ENCODE measurements at regions not wholly inside any gene's neighbourhood (a gene's known extent, or its start where the extent isn't known, plus 50 kb on each side); places are given as distances from the start of the nearest gene placed in this dataset.

DNA sequence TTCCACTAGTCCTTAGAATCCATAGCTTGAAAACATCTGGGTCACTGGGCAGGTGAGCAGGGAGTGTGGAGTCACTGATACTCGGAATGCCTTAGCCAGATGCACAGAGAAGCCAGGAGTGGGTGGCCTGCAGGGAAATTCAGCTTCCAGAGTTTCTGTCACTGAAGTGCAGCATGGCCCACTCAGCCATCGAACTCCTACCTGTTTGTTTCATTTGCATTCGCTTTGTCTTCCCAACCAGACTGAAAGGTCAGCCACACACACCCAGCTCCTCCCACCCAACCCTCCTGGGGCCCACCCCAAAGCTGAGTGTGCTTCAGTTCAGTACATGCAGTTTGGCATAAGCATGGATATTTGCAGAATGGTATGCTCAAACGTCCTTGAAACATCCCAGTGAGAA is 124.5 kb upstream of the ATP10A start:
- no peak overlapping the region for H3K9ac ChIP-seq (ENCODE audit: low read length)
- TF ChIP-seq EZH2phosphoT487 (IDR thresholded peaks at IDR 0.05; ENCODE audit: low read depth) = no peak
- TF ChIP-seq, protein P1, sequence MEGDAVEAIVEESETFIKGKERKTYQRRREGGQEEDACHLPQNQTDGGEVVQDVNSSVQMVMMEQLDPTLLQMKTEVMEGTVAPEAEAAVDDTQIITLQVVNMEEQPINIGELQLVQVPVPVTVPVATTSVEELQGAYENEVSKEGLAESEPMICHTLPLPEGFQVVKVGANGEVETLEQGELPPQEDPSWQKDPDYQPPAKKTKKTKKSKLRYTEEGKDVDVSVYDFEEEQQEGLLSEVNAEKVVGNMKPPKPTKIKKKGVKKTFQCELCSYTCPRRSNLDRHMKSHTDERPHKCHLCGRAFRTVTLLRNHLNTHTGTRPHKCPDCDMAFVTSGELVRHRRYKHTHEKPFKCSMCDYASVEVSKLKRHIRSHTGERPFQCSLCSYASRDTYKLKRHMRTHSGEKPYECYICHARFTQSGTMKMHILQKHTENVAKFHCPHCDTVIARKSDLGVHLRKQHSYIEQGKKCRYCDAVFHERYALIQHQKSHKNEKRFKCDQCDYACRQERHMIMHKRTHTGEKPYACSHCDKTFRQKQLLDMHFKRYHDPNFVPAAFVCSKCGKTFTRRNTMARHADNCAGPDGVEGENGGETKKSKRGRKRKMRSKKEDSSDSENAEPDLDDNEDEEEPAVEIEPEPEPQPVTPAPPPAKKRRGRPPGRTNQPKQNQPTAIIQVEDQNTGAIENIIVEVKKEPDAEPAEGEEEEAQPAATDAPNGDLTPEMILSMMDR (IDR thresholded peaks at IDR 0.05; ENCODE audit: low read depth, low read length) = no peak
- no peaks in the 10 kb centered on the region for H3K79me2 ChIP-seq (ENCODE audit: low read length)
- H2AFZ ChIP-seq (ENCODE audit: low read depth, low read length) = no peak overlapping the region
- H3K4me1 ChIP-seq (ENCODE audit: low read length) = no peaks in the 10 kb centered on the region
- no peak overlapping the region for H3K27ac ChIP-seq (ENCODE audit: low read length)
- H3K36me3 ChIP-seq (replicated peaks; ENCODE audit: low read depth, low read length) = no peaks in the 10 kb centered on the region
- no peak overlapping the region for H3K4me2 ChIP-seq (ENCODE audit: low read length)
- no peaks in the 10 kb centered on the region for H3K9me3 ChIP-seq (ENCODE audit: insufficient read depth, low read length)
- H3K4me3 ChIP-seq (ENCODE audit: low read length) = no peak overlapping the region
- H4K20me1 ChIP-seq (ENCODE audit: insufficient read depth, low read length) = no peaks in the 10 kb centered on the region
- no peaks in the 10 kb centered on the region for H3K27me3 ChIP-seq (ENCODE audit: low read depth, low read length)

DNA sequence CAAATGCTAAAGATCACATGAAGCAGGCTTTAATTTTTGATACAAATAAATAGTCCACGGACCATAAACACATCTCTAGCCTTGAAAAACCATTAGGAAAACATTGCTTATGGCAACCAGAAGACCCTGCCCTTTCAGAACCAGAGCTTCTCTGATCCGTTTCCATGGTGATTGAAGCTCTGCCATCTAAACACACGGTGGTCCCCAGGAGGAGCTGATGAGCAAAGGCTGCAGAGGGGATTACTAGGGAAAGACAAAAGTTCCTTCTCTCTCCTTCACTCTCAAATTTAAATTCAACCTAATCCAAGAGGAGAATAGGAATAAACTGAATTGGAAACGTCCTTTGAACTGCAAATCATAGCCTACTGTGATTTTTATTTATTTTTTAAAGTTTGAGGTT is 122.0 kb upstream of the ATP10A start:
- H3K4me1 ChIP-seq (ENCODE audit: low read length) = no peaks in the 10 kb centered on the region
- H3K9ac ChIP-seq (ENCODE audit: low read length) = no peak overlapping the region
- no peak overlapping the region for H3K4me3 ChIP-seq (ENCODE audit: low read length)
- no peaks in the 10 kb centered on the region for H3K36me3 ChIP-seq (replicated peaks; ENCODE audit: low read depth, low read length)
- H2AFZ ChIP-seq (ENCODE audit: low read depth, low read length) = no peak overlapping the region
- no peaks in the 10 kb centered on the region for H3K9me3 ChIP-seq (ENCODE audit: insufficient read depth, low read length)
- TF ChIP-seq, protein P1 (IDR thresholded peaks at IDR 0.05; ENCODE audit: low read depth, low read length) = no peak
- TF ChIP-seq EZH2phosphoT487 (IDR thresholded peaks at IDR 0.05; ENCODE audit: low read depth) = no peak
- H3K79me2 ChIP-seq (ENCODE audit: low read length) = no peaks in the 10 kb centered on the region
- H3K27me3 ChIP-seq (ENCODE audit: low read depth, low read length) = no peaks in the 10 kb centered on the region
- H4K20me1 ChIP-seq (ENCODE audit: insufficient read depth, low read length) = no peaks in the 10 kb centered on the region
- H3K4me2 ChIP-seq (ENCODE audit: low read length) = no peak overlapping the region
- no peak overlapping the region for H3K27ac ChIP-seq (ENCODE audit: low read length)

DNA sequence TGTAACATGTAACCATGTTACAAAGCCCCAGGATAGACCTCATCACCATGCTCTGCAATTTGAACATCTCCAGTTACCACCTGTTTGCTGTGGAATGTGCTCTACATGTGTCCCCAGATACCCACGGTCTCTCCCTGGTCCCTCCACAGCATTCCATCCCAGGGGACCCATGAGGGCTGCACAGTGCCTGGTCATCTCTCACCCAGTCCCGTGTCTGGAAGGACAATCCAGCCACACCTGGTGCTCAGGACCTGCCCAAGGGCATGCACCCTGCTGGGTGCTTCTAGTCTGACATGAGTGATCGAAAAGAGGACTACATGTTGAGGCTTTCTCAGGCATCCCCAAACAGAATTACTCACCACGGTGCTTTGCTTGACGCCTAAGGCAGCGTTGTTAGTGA is 119.6 kb upstream of the ATP10A start:
- TF ChIP-seq EZH2phosphoT487 (IDR thresholded peaks at IDR 0.05; ENCODE audit: low read depth) = no peak
- TF ChIP-seq, protein P1 (IDR thresholded peaks at IDR 0.05; ENCODE audit: low read depth, low read length) = no peak
- Histone ChIP-seq H3K27me3 (ENCODE audit: low read depth, low read length) (no peaks in the 10 kb centered on the region), H3K27ac (ENCODE audit: low read length) (no peak overlapping the region), H3K36me3 (replicated peaks; ENCODE audit: low read depth, low read length) (no peaks in the 10 kb centered on the region), H3K4me2 (ENCODE audit: low read length) (no peak overlapping the region), H3K9me3 (ENCODE audit: insufficient read depth, low read length) (no peaks in the 10 kb centered on the region), H3K79me2 (ENCODE audit: low read length) (no peaks in the 10 kb centered on the region), H3K4me1 (ENCODE audit: low read length) (no peaks in the 10 kb centered on the region), H3K4me3 (ENCODE audit: low read length) (no peak overlapping the region), H4K20me1 (ENCODE audit: insufficient read depth, low read length) (no peaks in the 10 kb centered on the region), H2AFZ (ENCODE audit: low read depth, low read length) (no peak overlapping the region), H3K9ac (ENCODE audit: low read length) (no peak overlapping the region)

DNA sequence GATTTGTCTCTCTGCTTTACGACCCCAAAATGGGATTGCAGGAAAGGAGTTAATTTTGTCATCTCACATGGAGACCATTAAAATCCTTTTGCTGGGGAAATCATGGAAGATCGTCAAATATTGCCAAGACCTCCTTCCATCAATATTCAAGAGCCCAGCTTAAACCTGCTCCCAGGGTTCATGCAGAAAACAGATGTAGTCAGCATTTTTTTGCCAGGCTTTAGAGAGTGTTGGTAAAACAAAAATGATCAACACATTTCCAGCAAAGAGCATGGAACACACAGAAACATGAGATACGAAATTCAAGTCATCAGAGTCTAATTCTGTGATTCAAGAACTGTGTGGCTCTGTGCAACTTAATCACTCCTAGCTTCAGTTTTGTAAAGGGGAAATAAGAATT is 118.0 kb upstream of the ATP10A start:
- H3K4me1 ChIP-seq (ENCODE audit: low read length) = no peaks in the 10 kb centered on the region
- no peak overlapping the region for H3K4me3 ChIP-seq (ENCODE audit: low read length)
- no peaks in the 10 kb centered on the region for H3K79me2 ChIP-seq (ENCODE audit: low read length)
- H3K9ac ChIP-seq (ENCODE audit: low read length) = no peak overlapping the region
- no peaks in the 10 kb centered on the region for H3K27me3 ChIP-seq (ENCODE audit: low read depth, low read length)
- no peaks in the 10 kb centered on the region for H4K20me1 ChIP-seq (ENCODE audit: insufficient read depth, low read length)
- H3K4me2 ChIP-seq (ENCODE audit: low read length) = no peak overlapping the region
- H2AFZ ChIP-seq (ENCODE audit: low read depth, low read length) = no peak overlapping the region
- no peak overlapping the region for H3K27ac ChIP-seq (ENCODE audit: low read length)
- no peaks in the 10 kb centered on the region for H3K36me3 ChIP-seq (replicated peaks; ENCODE audit: low read depth, low read length)
- TF ChIP-seq, protein P1 (IDR thresholded peaks at IDR 0.05; ENCODE audit: low read depth, low read length) = no peak
- TF ChIP-seq EZH2phosphoT487 (IDR thresholded peaks at IDR 0.05; ENCODE audit: low read depth) = no peak
- H3K9me3 ChIP-seq (ENCODE audit: insufficient read depth, low read length) = no peaks in the 10 kb centered on the region

Data from OCI-LY3 (cell line).